HEK293 (cell line): ENCODE measurements at regions not wholly inside any gene's neighbourhood (a gene's known extent, or its start where the extent isn't known, plus 50 kb on each side); places are given as distances from the start of the nearest gene placed in this dataset.

Experiments used
- CTCF ChIA-PET: fragments of 350-600 bp; formaldehyde crosslinking; extraction: SDS; loops from one replicate; lab custom pipeline; 2021; ENCODE audit warnings: antibody characterized with exemption; lab: Yijun Ruan, JAX
- POLR2A ChIA-PET: fragments of 300-600 bp; formaldehyde crosslinking; extraction: SDS; loops from one replicate; lab custom pipeline; 2020; ENCODE audit warnings: antibody characterized with exemption, inconsistent platforms; lab: Yijun Ruan, JAX
- H3K27ac ChIP-seq: fragments of 200-500 bp; sonication (Bioruptor generic); 2 replicates; pipeline ENCODE4 v1.5.1; 2014; ENCODE audit warnings: low read depth, low read length, control low read depth, inconsistent platforms; ENCODE audit errors: extremely low read depth
- H3K36me3 ChIP-seq, 2 experiments: fragments of 200-500 bp in 1 of 2; sonication (Bioruptor generic) in 1 of 2; 1 replicate in 1 of 2; 2 replicates in 1 of 2; pipeline ENCODE4 v1.5.1; 2014 to 2017; ENCODE audit warnings: inconsistent platforms in 2 of 2, low read length in 2 of 2; ENCODE audit not compliant: control insufficient read depth in 2 of 2, insufficient read depth in 1 of 2
- H3K4me1 ChIP-seq: fragments of 200-500 bp; sonication (Bioruptor generic); 2 replicates; pipeline ENCODE4 v1.5.1; 2014; ENCODE audit warnings: mild to moderate bottlenecking, low read length, inconsistent platforms; ENCODE audit not compliant: control insufficient read depth, insufficient read depth
- H3K4me3 ChIP-seq: 2 replicates; pipeline ENCODE4 v1.5.1; 2011; ENCODE audit warnings: low read depth, mild to moderate bottlenecking, control low read depth, low read length, moderate library complexity
- H3K9me3 ChIP-seq: fragments of 200-500 bp; sonication (Bioruptor generic); 2 replicates; pipeline ENCODE4 v1.5.1; 2014; ENCODE audit warnings: low read depth, low read length, inconsistent platforms; ENCODE audit not compliant: control insufficient read depth, insufficient read depth
- FEZF1 ChIP-seq: fragments of 450-650 bp; formaldehyde crosslinking; IDR thresholded peaks from 2 replicates; pipeline ENCODE4 v1.5.1; 2016; ENCODE audit warnings: missing biosample characterization, missing genetic modification characterization
- HOXC10 ChIP-seq: sonication (generic); formaldehyde crosslinking; IDR thresholded peaks from 2 replicates; pipeline ENCODE4 v1.8.1; 2023; ENCODE audit warnings: mild to moderate bottlenecking, missing genetic modification reagents
- KLF9 ChIP-seq: fragments of 450-650 bp; formaldehyde crosslinking; IDR thresholded peaks from 2 replicates; pipeline ENCODE4 v1.5.1; 2016; ENCODE audit warnings: missing biosample characterization, missing genetic modification characterization, low read depth
- MEIS1 ChIP-seq: sonication (generic); formaldehyde crosslinking; IDR thresholded peaks from 2 replicates; pipeline ENCODE4 v1.8.1; 2022; ENCODE audit warnings: missing genetic modification reagents, mild to moderate bottlenecking, borderline replicate concordance
- MYNN ChIP-seq: fragments of 450-650 bp; formaldehyde crosslinking; IDR thresholded peaks from 2 replicates; pipeline ENCODE4 v1.5.1; 2016; ENCODE audit warnings: missing biosample characterization, missing genetic modification characterization, borderline replicate concordance
- SETDB1 ChIP-seq: IDR thresholded peaks from one replicate; pipeline ENCODE4 v1.6.1; 2017; ENCODE audit warnings: mild to moderate bottlenecking, low read length, moderate library complexity, mixed read lengths; ENCODE audit not compliant: insufficient read length
- TCF7L2 ChIP-seq: IDR thresholded peaks from 2 replicates; pipeline ENCODE4 v1.6.1; 2011; ENCODE audit warnings: low read depth, mild to moderate bottlenecking, inconsistent platforms, low read length, moderate library complexity, borderline replicate concordance
- ZBTB48 ChIP-seq: fragments of 450-650 bp; formaldehyde crosslinking; IDR thresholded peaks from 2 replicates; pipeline ENCODE4 v1.5.1; 2016; ENCODE audit warnings: missing biosample characterization, missing genetic modification characterization
- ZFP3 ChIP-seq: fragments of 450-650 bp; formaldehyde crosslinking; IDR thresholded peaks from 2 replicates; pipeline ENCODE4 v1.5.1; 2016; ENCODE audit warnings: low read depth, missing biosample characterization, missing genetic modification characterization
- ZFP37 ChIP-seq: fragments of 450-650 bp; formaldehyde crosslinking; IDR thresholded peaks from 2 replicates; pipeline ENCODE4 v1.5.1; 2016; ENCODE audit warnings: missing biosample characterization, missing genetic modification characterization
- ZFP41 ChIP-seq: fragments of 450-650 bp; formaldehyde crosslinking; IDR thresholded peaks from 2 replicates; pipeline ENCODE4 v1.5.1; 2016; ENCODE audit warnings: missing biosample characterization, missing genetic modification characterization, borderline replicate concordance
- ZIC2 ChIP-seq: fragments of 450-650 bp; formaldehyde crosslinking; IDR thresholded peaks from 2 replicates; pipeline ENCODE4 v1.5.1; 2016; ENCODE audit warnings: missing biosample characterization, missing genetic modification characterization
- ZNF221 ChIP-seq: fragments of 450-650 bp; formaldehyde crosslinking; IDR thresholded peaks from 2 replicates; pipeline ENCODE4 v1.5.1; 2017; ENCODE audit warnings: missing biosample characterization, missing genetic modification characterization, borderline replicate concordance
- ZNF239 ChIP-seq: fragments of 450-650 bp; formaldehyde crosslinking; IDR thresholded peaks from 2 replicates; pipeline ENCODE4 v1.5.1; 2016; ENCODE audit warnings: missing biosample characterization, missing genetic modification characterization
- ZNF24 ChIP-seq: fragments of 450-650 bp; formaldehyde crosslinking; IDR thresholded peaks from 2 replicates; pipeline ENCODE4 v1.5.1; 2016; ENCODE audit warnings: missing biosample characterization, missing genetic modification characterization
- ZNF473 ChIP-seq: fragments of 450-650 bp; formaldehyde crosslinking; IDR thresholded peaks from 2 replicates; pipeline ENCODE4 v1.5.1; 2017; ENCODE audit warnings: missing biosample characterization, missing genetic modification characterization
- ZNF501 ChIP-seq: fragments of 450-650 bp; formaldehyde crosslinking; IDR thresholded peaks from 2 replicates; pipeline ENCODE4 v1.5.1; 2016; ENCODE audit warnings: missing biosample characterization, missing genetic modification characterization
- ZNF571 ChIP-seq: fragments of 450-650 bp; formaldehyde crosslinking; IDR thresholded peaks from 2 replicates; pipeline ENCODE4 v1.5.0; 2017; ENCODE audit warnings: missing biosample characterization, missing genetic modification characterization
- ZNF660 ChIP-seq: fragments of 450-650 bp; IDR thresholded peaks from 2 replicates; pipeline ENCODE4 v1.5.1; 2018; ENCODE audit warnings: missing biosample characterization, mild to moderate bottlenecking, missing genetic modification characterization
- ZSCAN30 ChIP-seq: fragments of 450-650 bp; IDR thresholded peaks from 2 replicates; pipeline ENCODE4 v1.5.1; 2018; ENCODE audit warnings: missing biosample characterization, mild to moderate bottlenecking, missing genetic modification characterization, moderate library complexity
- TF ChIP-seq, protein P1 (sequence below): fragments of 450-650 bp; formaldehyde crosslinking; IDR thresholded peaks from 2 replicates; pipeline ENCODE4 v1.5.1; 2017; ENCODE audit warnings: missing biosample characterization, missing genetic modification characterization
- TF ChIP-seq, protein P2 (sequence below): fragments of 450-650 bp; formaldehyde crosslinking; IDR thresholded peaks from 2 replicates; pipeline ENCODE4 v1.5.1; 2016; ENCODE audit warnings: missing biosample characterization, missing genetic modification characterization
- TF ChIP-seq, protein P3 (sequence below): fragments of 450-650 bp; formaldehyde crosslinking; optimal IDR thresholded peaks from 2 replicates; pipeline ENCODE3; 2016; ENCODE audit warnings: missing biosample characterization, mild to moderate bottlenecking, missing genetic modification characterization
- TF ChIP-seq, protein P4 (sequence below): fragments of 450-650 bp; formaldehyde crosslinking; IDR thresholded peaks from 2 replicates; pipeline ENCODE4 v1.5.1; 2016; ENCODE audit warnings: missing biosample characterization, missing genetic modification characterization
- TF ChIP-seq, protein P5 (sequence below): fragments of 450-650 bp; formaldehyde crosslinking; IDR thresholded peaks from 2 replicates; pipeline ENCODE4 v1.5.1; 2016; ENCODE audit warnings: missing biosample characterization, missing genetic modification characterization
- TF ChIP-seq, protein P6 (sequence below): fragments of 450-650 bp; formaldehyde crosslinking; IDR thresholded peaks from 2 replicates; pipeline ENCODE4 v1.5.1; 2016; ENCODE audit warnings: missing biosample characterization, missing genetic modification characterization, low read depth

DNA sequence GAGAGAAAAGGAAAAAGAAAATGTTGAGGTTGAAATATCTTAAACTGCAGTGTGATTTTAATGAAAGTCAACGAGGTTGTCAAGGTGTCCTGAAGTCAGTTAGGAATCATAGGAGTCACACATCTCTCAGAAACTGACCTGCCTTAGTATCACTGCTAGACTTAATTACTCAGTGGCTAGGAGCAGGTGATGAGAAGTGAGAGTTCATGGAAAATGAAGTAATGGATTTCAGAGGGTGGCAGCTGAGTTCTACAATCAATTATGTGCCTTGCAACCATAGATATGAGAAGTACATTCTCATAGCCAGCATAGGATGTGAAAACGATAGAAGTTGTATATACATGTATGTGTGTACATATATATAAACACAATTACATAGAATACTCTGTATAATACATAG lies 1269.7 kb downstream of the FSTL5 start:
- ChIA-PET POLR2A (no interaction called here), CTCF (no interaction called here)
- Histone ChIP-seq H3K27ac (no peak overlapping the region), H3K4me1 (no peaks in the 10 kb centered on the region), H3K9me3 (no peaks in the 10 kb centered on the region), H3K36me3 (no peaks in the 10 kb centered on the region), H3K4me3 (no peak overlapping the region)
- TF ChIP-seq ZBTB48 (tag by site-specific recombination) (no peak), HOXC10 (CRISPR knock-in tag) (no peak), ZNF221 (tag by site-specific recombination) (no peak), ZIC2 (no peak), ZFP3 (no peak), ZFP41 (no peak), ZSCAN30 (tag by site-specific recombination) (no peak), FEZF1 (tag by site-specific recombination) (no peak), ZNF239 (no peak), ZNF660 (tag by site-specific recombination) (no peak), ZNF571 (tag by site-specific recombination) (no peak), ZNF473 (no peak)
- TF ChIP-seq, protein P1, sequence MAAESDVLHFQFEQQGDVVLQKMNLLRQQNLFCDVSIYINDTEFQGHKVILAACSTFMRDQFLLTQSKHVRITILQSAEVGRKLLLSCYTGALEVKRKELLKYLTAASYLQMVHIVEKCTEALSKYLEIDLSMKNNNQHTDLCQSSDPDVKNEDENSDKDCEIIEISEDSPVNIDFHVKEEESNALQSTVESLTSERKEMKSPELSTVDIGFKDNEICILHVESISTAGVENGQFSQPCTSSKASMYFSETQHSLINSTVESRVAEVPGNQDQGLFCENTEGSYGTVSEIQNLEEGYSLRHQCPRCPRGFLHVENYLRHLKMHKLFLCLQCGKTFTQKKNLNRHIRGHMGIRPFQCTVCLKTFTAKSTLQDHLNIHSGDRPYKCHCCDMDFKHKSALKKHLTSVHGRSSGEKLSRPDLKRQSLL (tag by site-specific recombination), result no peak
- TF ChIP-seq, protein P2, sequence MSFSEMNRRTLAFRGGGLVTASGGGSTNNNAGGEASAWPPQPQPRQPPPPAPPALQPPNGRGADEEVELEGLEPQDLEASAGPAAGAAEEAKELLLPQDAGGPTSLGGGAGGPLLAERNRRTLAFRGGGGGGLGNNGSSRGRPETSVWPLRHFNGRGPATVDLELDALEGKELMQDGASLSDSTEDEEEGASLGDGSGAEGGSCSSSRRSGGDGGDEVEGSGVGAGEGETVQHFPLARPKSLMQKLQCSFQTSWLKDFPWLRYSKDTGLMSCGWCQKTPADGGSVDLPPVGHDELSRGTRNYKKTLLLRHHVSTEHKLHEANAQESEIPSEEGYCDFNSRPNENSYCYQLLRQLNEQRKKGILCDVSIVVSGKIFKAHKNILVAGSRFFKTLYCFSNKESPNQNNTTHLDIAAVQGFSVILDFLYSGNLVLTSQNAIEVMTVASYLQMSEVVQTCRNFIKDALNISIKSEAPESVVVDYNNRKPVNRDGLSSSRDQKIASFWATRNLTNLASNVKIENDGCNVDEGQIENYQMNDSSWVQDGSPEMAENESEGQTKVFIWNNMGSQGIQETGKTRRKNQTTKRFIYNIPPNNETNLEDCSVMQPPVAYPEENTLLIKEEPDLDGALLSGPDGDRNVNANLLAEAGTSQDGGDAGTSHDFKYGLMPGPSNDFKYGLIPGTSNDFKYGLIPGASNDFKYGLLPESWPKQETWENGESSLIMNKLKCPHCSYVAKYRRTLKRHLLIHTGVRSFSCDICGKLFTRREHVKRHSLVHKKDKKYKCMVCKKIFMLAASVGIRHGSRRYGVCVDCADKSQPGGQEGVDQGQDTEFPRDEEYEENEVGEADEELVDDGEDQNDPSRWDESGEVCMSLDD, result no peak
- TF ChIP-seq, protein P3, sequence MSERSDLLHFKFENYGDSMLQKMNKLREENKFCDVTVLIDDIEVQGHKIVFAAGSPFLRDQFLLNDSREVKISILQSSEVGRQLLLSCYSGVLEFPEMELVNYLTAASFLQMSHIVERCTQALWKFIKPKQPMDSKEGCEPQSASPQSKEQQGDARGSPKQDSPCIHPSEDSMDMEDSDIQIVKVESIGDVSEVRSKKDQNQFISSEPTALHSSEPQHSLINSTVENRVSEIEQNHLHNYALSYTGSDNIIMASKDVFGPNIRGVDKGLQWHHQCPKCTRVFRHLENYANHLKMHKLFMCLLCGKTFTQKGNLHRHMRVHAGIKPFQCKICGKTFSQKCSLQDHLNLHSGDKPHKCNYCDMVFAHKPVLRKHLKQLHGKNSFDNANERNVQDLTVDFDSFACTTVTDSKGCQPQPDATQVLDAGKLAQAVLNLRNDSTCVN, result no peak
- TF ChIP-seq, protein P4, sequence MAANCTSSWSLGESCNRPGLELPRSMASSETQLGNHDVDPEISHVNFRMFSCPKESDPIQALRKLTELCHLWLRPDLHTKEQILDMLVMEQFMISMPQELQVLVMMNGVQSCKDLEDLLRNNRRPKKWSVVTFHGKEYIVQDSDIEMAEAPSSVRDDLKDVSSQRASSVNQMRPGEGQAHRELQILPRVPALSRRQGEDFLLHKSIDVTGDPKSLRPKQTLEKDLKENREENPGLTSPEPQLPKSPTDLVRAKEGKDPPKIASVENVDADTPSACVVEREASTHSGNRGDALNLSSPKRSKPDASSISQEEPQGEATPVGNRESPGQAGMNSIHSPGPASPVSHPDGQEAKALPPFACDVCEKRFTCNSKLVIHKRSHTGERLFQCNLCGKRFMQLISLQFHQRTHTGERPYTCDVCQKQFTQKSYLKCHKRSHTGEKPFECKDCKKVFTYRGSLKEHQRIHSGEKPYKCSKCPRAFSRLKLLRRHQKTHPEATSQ (tag by site-specific recombination), result no peak

DNA sequence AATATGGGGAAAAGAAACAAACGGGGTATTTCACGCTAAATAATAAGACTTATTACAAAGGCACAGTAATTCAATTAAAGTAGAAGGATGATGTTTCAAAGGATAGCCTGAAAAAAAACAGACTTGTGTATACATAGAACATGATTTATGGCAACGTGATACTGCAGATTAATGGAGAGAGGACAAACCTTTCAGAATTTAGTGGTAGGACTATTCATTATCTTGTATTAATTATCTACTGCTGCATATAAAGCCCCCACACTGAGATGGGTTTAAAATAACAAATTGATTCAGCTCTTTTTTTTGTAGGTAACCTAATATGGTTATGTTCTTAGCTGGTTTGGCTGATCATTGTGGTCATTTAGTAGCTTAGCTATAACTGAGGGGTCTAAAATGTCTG lies 1269.0 kb downstream of the FSTL5 start:
- ChIA-PET CTCF (no interaction called here), POLR2A (no interaction called here)
- Histone ChIP-seq H3K27ac (no peak overlapping the region), H3K4me3 (no peak overlapping the region), H3K36me3 (no peaks in the 10 kb centered on the region), H3K4me1 (no peaks in the 10 kb centered on the region), H3K9me3 (no peaks in the 10 kb centered on the region)
- TF ChIP-seq TCF7L2 (no peak), SETDB1 (no peak), ZFP41 (no peak), KLF9 (tag by site-specific recombination) (no peak), MEIS1 (no peak), ZNF24 (tag by site-specific recombination) (no peak), ZNF501 (tag by site-specific recombination) (no peak), ZFP37 (tag by site-specific recombination) (no peak), MYNN (tag by site-specific recombination) (no peak)
- TF ChIP-seq, protein P5, sequence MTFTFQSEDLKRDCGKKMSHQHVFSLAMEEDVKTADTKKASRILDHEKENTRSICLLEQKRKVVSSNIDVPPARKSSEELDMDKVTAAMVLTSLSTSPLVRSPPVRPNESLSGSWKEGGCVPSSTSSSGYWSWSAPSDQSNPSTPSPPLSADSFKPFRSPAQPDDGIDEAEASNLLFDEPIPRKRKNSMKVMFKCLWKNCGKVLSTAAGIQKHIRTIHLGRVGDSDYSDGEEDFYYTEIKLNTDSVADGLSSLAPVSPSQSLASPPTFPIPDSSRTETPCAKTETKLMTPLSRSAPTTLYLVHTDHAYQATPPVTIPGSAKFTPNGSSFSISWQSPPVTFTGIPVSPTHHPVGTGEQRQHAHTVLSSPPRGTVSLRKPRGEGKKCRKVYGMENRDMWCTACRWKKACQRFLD (tag by site-specific recombination), result no peak
- TF ChIP-seq, protein P6, sequence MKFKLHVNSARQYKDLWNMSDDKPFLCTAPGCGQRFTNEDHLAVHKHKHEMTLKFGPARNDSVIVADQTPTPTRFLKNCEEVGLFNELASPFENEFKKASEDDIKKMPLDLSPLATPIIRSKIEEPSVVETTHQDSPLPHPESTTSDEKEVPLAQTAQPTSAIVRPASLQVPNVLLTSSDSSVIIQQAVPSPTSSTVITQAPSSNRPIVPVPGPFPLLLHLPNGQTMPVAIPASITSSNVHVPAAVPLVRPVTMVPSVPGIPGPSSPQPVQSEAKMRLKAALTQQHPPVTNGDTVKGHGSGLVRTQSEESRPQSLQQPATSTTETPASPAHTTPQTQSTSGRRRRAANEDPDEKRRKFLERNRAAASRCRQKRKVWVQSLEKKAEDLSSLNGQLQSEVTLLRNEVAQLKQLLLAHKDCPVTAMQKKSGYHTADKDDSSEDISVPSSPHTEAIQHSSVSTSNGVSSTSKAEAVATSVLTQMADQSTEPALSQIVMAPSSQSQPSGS (tag by site-specific recombination), result no peak
